ENCODE measurements at regions not wholly inside any gene's neighbourhood (a gene's known extent, or its start where the extent isn't known, plus 50 kb on each side); places are given as distances from the start of the nearest gene placed in this dataset.

DNA sequence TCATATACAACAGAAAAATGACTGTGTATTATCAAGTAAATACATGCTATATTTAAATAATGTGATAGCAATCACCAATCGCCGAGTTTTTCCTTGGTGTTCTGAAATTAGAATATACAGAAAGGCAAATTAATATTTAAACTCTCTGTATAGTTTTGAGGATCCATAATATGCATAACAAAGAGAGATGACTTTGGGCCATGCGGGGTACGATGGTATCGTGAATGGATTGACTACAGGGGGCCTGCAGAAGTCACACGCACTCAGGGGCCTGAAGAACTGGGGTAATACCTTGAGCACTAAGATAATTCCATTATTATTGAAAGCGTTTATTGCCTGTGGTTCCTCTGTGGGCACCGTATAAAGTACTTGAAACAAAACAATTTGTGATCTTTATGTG is 314.0 kb downstream of the TEX29 start:
- H3K36me3 ChIP-seq (ENCODE audit: control insufficient read depth in 1 of 2, insufficient read depth in 2 of 2, low read length in 2 of 2) = no peaks in the 10 kb centered on the region
- H3K27ac ChIP-seq (ENCODE audit: low read length) = no peak overlapping the region
- H3K27me3 ChIP-seq (ENCODE audit: low read depth, low read length) = no peaks in the 10 kb centered on the region
- no peaks in the 10 kb centered on the region for H3K9me3 ChIP-seq (ENCODE audit: control insufficient read depth in 1 of 2, low read length in 2 of 2)
- H3K4me1 ChIP-seq (ENCODE audit: control insufficient read depth in 1 of 2, insufficient read depth in 2 of 2, low read length in 2 of 2) = no peaks in the 10 kb centered on the region
- no peak overlapping the region for H3K4me3 ChIP-seq (ENCODE audit: low read depth in 1 of 2, low read length in 2 of 2)

DNA sequence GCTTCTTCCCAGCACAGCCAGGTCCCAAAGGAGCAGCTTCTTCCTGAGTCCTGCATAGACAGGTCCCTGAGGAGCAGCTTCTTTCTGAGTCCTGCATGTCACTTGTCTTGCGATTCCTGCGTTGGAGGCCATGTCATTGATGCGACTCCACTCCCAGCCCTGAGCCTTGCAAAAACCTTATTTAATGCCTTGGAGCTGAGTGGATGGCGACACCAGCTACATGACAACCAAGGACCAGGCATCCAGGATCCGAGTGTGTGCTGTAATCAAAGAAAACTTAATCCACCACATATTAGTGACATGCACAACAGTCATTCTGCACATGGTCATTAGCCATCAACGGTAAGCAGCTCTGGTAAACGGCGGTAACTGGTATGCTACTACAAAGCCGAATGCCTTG is 315.8 kb downstream of the TEX29 start:
- Histone ChIP-seq H3K27ac (ENCODE audit: low read length) (no peak overlapping the region), H3K4me3 (ENCODE audit: low read depth in 1 of 2, low read length in 2 of 2) (no peak overlapping the region), H3K9me3 (ENCODE audit: control insufficient read depth in 1 of 2, low read length in 2 of 2) (no peaks in the 10 kb centered on the region), H3K36me3 (ENCODE audit: control insufficient read depth in 1 of 2, insufficient read depth in 2 of 2, low read length in 2 of 2) (no peaks in the 10 kb centered on the region), H3K27me3 (ENCODE audit: low read depth, low read length) (no peaks in the 10 kb centered on the region), H3K4me1 (ENCODE audit: control insufficient read depth in 1 of 2, insufficient read depth in 2 of 2, low read length in 2 of 2) (no peaks in the 10 kb centered on the region)

DNA sequence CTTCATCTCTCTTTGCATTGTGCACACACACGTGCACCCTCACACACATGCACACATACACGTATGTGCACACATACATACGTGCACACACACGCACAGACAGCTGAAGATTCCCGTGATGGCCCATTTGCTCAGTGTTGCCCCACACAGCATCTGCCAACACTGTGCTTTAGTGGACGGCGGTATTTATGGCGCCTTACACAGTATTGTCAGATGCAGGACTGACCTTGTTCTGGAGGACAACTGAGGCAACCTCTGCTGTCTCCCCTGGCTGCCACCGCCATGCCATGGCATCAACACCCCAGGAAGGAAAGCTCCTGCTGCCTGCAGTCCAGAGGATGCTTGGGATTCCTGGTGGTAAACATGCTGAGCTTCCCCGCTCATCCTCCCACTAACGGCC is 316.4 kb downstream of the TEX29 start:
- H3K9me3 ChIP-seq (ENCODE audit: control insufficient read depth in 1 of 2, low read length in 2 of 2) = no peaks in the 10 kb centered on the region
- no peaks in the 10 kb centered on the region for H3K36me3 ChIP-seq (ENCODE audit: control insufficient read depth in 1 of 2, insufficient read depth in 2 of 2, low read length in 2 of 2)
- no peaks in the 10 kb centered on the region for H3K4me1 ChIP-seq (ENCODE audit: control insufficient read depth in 1 of 2, insufficient read depth in 2 of 2, low read length in 2 of 2)
- no peak overlapping the region for H3K4me3 ChIP-seq (ENCODE audit: low read depth in 1 of 2, low read length in 2 of 2)
- H3K27ac ChIP-seq (ENCODE audit: low read length) = no peak overlapping the region
- H3K27me3 ChIP-seq (ENCODE audit: low read depth, low read length) = no peaks in the 10 kb centered on the region

- Histone ChIP-seq H3K4me3 (ENCODE audit: low read depth in 1 of 2, low read length in 2 of 2) (no peak overlapping the region), H3K27me3 (ENCODE audit: low read depth, low read length) (no peaks in the 10 kb centered on the region)
These were observed 316.9 kb downstream of the TEX29 start for GRCh38 chr13:111637365-111637764.

GRCh38 chr13:111638233-111638632 is 317.8 kb downstream of the TEX29 start:
- H3K4me1 ChIP-seq (ENCODE audit: control insufficient read depth in 1 of 2, insufficient read depth in 2 of 2, low read length in 2 of 2) = no peaks in the 10 kb centered on the region
- H3K27ac ChIP-seq (ENCODE audit: low read length) = no peak overlapping the region
- no peak overlapping the region for H3K4me3 ChIP-seq (ENCODE audit: low read depth in 1 of 2, low read length in 2 of 2)

More at GRCh38 chr13:111637365-111637764, 316.9 kb downstream of the TEX29 start:
- H3K27ac ChIP-seq (ENCODE audit: low read length) = no peak overlapping the region
- H3K9me3 ChIP-seq (ENCODE audit: control insufficient read depth in 1 of 2, low read length in 2 of 2) = no peaks in the 10 kb centered on the region
- H3K36me3 ChIP-seq (ENCODE audit: control insufficient read depth in 1 of 2, insufficient read depth in 2 of 2, low read length in 2 of 2) = no peaks in the 10 kb centered on the region
- H3K4me1 ChIP-seq (ENCODE audit: control insufficient read depth in 1 of 2, insufficient read depth in 2 of 2, low read length in 2 of 2) = no peaks in the 10 kb centered on the region

GRCh38 chr13:111639196-111639705 is 318.8 kb downstream of the TEX29 start:
- no peak overlapping the region for H3K27ac ChIP-seq (ENCODE audit: low read length)
- H3K9me3 ChIP-seq (ENCODE audit: control insufficient read depth in 1 of 2, low read length in 2 of 2) = no peaks in the 10 kb centered on the region
- no peaks in the 10 kb centered on the region for H3K27me3 ChIP-seq (ENCODE audit: low read depth, low read length)
- no peaks in the 10 kb centered on the region for H3K4me1 ChIP-seq (ENCODE audit: control insufficient read depth in 1 of 2, insufficient read depth in 2 of 2, low read length in 2 of 2)
- H3K4me3 ChIP-seq (ENCODE audit: low read depth in 1 of 2, low read length in 2 of 2) = no peak overlapping the region
- no peaks in the 10 kb centered on the region for H3K36me3 ChIP-seq (ENCODE audit: control insufficient read depth in 1 of 2, insufficient read depth in 2 of 2, low read length in 2 of 2)

More at GRCh38 chr13:111638233-111638632, 317.8 kb downstream of the TEX29 start:
- H3K36me3 ChIP-seq (ENCODE audit: control insufficient read depth in 1 of 2, insufficient read depth in 2 of 2, low read length in 2 of 2) = no peaks in the 10 kb centered on the region
- no peaks in the 10 kb centered on the region for H3K27me3 ChIP-seq (ENCODE audit: low read depth, low read length)
- H3K9me3 ChIP-seq (ENCODE audit: control insufficient read depth in 1 of 2, low read length in 2 of 2) = no peaks in the 10 kb centered on the region

- Histone ChIP-seq H3K27ac (ENCODE audit: low read length) (no peak overlapping the region), H3K9me3 (ENCODE audit: control insufficient read depth in 1 of 2, low read length in 2 of 2) (no peaks in the 10 kb centered on the region), H3K4me1 (ENCODE audit: control insufficient read depth in 1 of 2, insufficient read depth in 2 of 2, low read length in 2 of 2) (no peaks in the 10 kb centered on the region), H3K36me3 (ENCODE audit: control insufficient read depth in 1 of 2, insufficient read depth in 2 of 2, low read length in 2 of 2) (no peaks in the 10 kb centered on the region), H3K27me3 (ENCODE audit: low read depth, low read length) (no peaks in the 10 kb centered on the region), H3K4me3 (ENCODE audit: low read depth in 1 of 2, low read length in 2 of 2) (no peak overlapping the region)
These were observed 319.6 kb downstream of the TEX29 start for GRCh38 chr13:111640006-111640405.

GRCh38 chr13:111640476-111640875 is 320.0 kb downstream of the TEX29 start:
- Histone ChIP-seq H3K9me3 (ENCODE audit: control insufficient read depth in 1 of 2, low read length in 2 of 2) (no peaks in the 10 kb centered on the region), H3K36me3 (ENCODE audit: control insufficient read depth in 1 of 2, insufficient read depth in 2 of 2, low read length in 2 of 2) (no peaks in the 10 kb centered on the region), H3K4me1 (ENCODE audit: control insufficient read depth in 1 of 2, insufficient read depth in 2 of 2, low read length in 2 of 2) (no peaks in the 10 kb centered on the region), H3K27me3 (ENCODE audit: low read depth, low read length) (no peaks in the 10 kb centered on the region), H3K27ac (ENCODE audit: low read length) (no peak overlapping the region), H3K4me3 (ENCODE audit: low read depth in 1 of 2, low read length in 2 of 2) (no peak overlapping the region)

- Histone ChIP-seq H3K27ac (ENCODE audit: low read length) (no peak overlapping the region), H3K27me3 (ENCODE audit: low read depth, low read length) (no peaks in the 10 kb centered on the region), H3K4me1 (ENCODE audit: control insufficient read depth in 1 of 2, insufficient read depth in 2 of 2, low read length in 2 of 2) (no peaks in the 10 kb centered on the region), H3K4me3 (ENCODE audit: low read depth in 1 of 2, low read length in 2 of 2) (no peak overlapping the region), H3K9me3 (ENCODE audit: control insufficient read depth in 1 of 2, low read length in 2 of 2) (no peaks in the 10 kb centered on the region), H3K36me3 (ENCODE audit: control insufficient read depth in 1 of 2, insufficient read depth in 2 of 2, low read length in 2 of 2) (no peaks in the 10 kb centered on the region)
These were observed 321.8 kb downstream of the TEX29 start for GRCh38 chr13:111642156-111642767.

DNA sequence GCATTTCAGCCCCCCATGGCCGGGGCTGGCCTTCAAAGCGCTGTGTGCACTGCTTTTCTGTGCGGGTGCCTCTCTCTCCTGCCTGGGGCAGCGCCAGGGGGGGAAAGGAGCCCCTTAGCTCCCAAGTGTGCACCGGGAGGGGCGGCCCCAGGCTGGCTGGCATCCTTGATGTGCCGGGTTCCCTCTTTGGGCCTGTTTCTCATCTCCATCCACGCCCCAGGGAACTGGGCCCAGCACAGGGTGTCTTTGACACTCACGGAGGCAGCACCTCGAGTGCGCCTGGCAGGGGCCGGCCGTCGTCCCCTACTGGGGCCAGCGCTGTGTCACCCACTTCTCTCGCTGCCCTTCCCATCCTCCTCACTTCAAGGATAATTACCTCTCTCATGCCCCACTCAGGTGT is 324.3 kb downstream of the TEX29 start:
- Histone ChIP-seq H3K27me3 (ENCODE audit: low read depth, low read length) (no peaks in the 10 kb centered on the region), H3K4me3 (ENCODE audit: low read depth in 1 of 2, low read length in 2 of 2) (no peak overlapping the region), H3K4me1 (ENCODE audit: control insufficient read depth in 1 of 2, insufficient read depth in 2 of 2, low read length in 2 of 2) (no peaks in the 10 kb centered on the region), H3K27ac (ENCODE audit: low read length) (no peak overlapping the region), H3K36me3 (ENCODE audit: control insufficient read depth in 1 of 2, insufficient read depth in 2 of 2, low read length in 2 of 2) (no peaks in the 10 kb centered on the region), H3K9me3 (ENCODE audit: control insufficient read depth in 1 of 2, low read length in 2 of 2) (no peaks in the 10 kb centered on the region)

- no peaks in the 10 kb centered on the region for H3K9me3 ChIP-seq (ENCODE audit: control insufficient read depth in 1 of 2, low read length in 2 of 2)
- H3K27ac ChIP-seq (ENCODE audit: low read length) = no peak overlapping the region
- no peak overlapping the region for H3K4me3 ChIP-seq (ENCODE audit: low read depth in 1 of 2, low read length in 2 of 2)
- no peaks in the 10 kb centered on the region for H3K36me3 ChIP-seq (ENCODE audit: control insufficient read depth in 1 of 2, insufficient read depth in 2 of 2, low read length in 2 of 2)
- H3K4me1 ChIP-seq (ENCODE audit: control insufficient read depth in 1 of 2, insufficient read depth in 2 of 2, low read length in 2 of 2) = no peaks in the 10 kb centered on the region
- no peaks in the 10 kb centered on the region for H3K27me3 ChIP-seq (ENCODE audit: low read depth, low read length)
These were observed 324.8 kb downstream of the TEX29 start for GRCh38 chr13:111645198-111645597.

Data from muscle layer of duodenum (tissue), 2 donors.